ENCODE measurements at regions not wholly inside any gene's neighbourhood (a gene's known extent, or its start where the extent isn't known, plus 50 kb on each side); places are given as distances from the start of the nearest gene placed in this dataset.

GRCh38 chr10:133035952-133036351, 51.8 kb upstream of the ADGRA1 start:
- TF ChIP-seq CTCF (IDR thresholded peaks at IDR 0.05), result no peak
- no peak overlapping the region for H3K4me3 ChIP-seq
- H3K27ac ChIP-seq, result no peak overlapping the region
- DNase-seq (ENCODE audit: low spot score), result no peak

- H3K4me3 ChIP-seq, result no peak overlapping the region
- no peak overlapping the region for H3K27ac ChIP-seq
- TF ChIP-seq CTCF (IDR thresholded peaks at IDR 0.05), result no peak
- no peak for DNase-seq (ENCODE audit: low spot score)
These were observed 53.0 kb upstream of the ADGRA1 start for GRCh38 chr10:133034762-133035161.

GRCh38 chr10:133034092-133034491, 53.6 kb upstream of the ADGRA1 start:
- DNase-seq (ENCODE audit: low spot score), result no peak
- Histone ChIP-seq H3K27ac (no peak overlapping the region), H3K4me3 (no peak overlapping the region)
- no peak for TF ChIP-seq CTCF (IDR thresholded peaks at IDR 0.05)

- TF ChIP-seq CTCF (IDR thresholded peaks at IDR 0.05), result no peak
- no peak overlapping the region for H3K27ac ChIP-seq
These were observed 54.0 kb upstream of the ADGRA1 start for GRCh38 chr10:133033742-133034048.

GRCh38 chr10:133032976-133033741, 54.6 kb upstream of the ADGRA1 start:
- Histone ChIP-seq H3K4me3 (no peak overlapping the region), H3K27ac (no peak overlapping the region)
- DNase-seq (ENCODE audit: low spot score), result no peak
- no peak for TF ChIP-seq CTCF (IDR thresholded peaks at IDR 0.05)

More at GRCh38 chr10:133033742-133034048, 54.0 kb upstream of the ADGRA1 start:
- no peak for DNase-seq (ENCODE audit: low spot score)
- no peak overlapping the region for H3K4me3 ChIP-seq

- DNase-seq (ENCODE audit: low spot score), result no peak
- H3K4me3 ChIP-seq, result no peak overlapping the region
- no peak for TF ChIP-seq CTCF (IDR thresholded peaks at IDR 0.05)
- no peak overlapping the region for H3K27ac ChIP-seq
These were observed 55.5 kb upstream of the ADGRA1 start for GRCh38 chr10:133032231-133032630.

GRCh38 chr10:133031541-133032125, 56.1 kb upstream of the ADGRA1 start:
- no peak overlapping the region for H3K4me3 ChIP-seq
- TF ChIP-seq CTCF (IDR thresholded peaks at IDR 0.05), result no peak
- DNase-seq (ENCODE audit: low spot score), result no peak
- no peak overlapping the region for H3K27ac ChIP-seq

All from coronary artery (tissue), 2 donors.